GM18870 (cell line): ENCODE measurements at regions not wholly inside any gene's neighbourhood (a gene's known extent, or its start where the extent isn't known, plus 50 kb on each side); places are given as distances from the start of the nearest gene placed in this dataset.

ENCODE experiments used
- ATAC-seq: cut with Tn5 transposase; IDR thresholded peaks from one replicate; pipeline ENCODE4 v1.9.1; 2021; ENCODE audit warnings: moderate library complexity; ENCODE audit not compliant: unreplicated experiment

GRCh38 chr9:78491402-78491801 is 194.5 kb downstream of the PSAT1 start:
- no peak for ATAC-seq

- no peak for ATAC-seq
Measured at GRCh38 chr9:78493166-78493742, 196.3 kb downstream of the PSAT1 start.

GRCh38 chr9:78502566-78502965 is 205.6 kb downstream of the PSAT1 start:
- no peak for ATAC-seq

- no peak for ATAC-seq
Measured at GRCh38 chr9:78505546-78505945, 208.6 kb downstream of the PSAT1 start.

GRCh38 chr9:78507037-78507436 is 210.1 kb downstream of the PSAT1 start:
- no peak for ATAC-seq

- no peak for ATAC-seq
Measured at GRCh38 chr9:78510035-78510434, 213.1 kb downstream of the PSAT1 start.

GRCh38 chr9:78515108-78515507 is 218.2 kb downstream of the PSAT1 start:
- ATAC-seq = no peak

GRCh38 chr9:78519786-78520185 is 222.9 kb downstream of the PSAT1 start:
- no peak for ATAC-seq

GRCh38 chr9:78521680-78522079 is 224.8 kb downstream of the PSAT1 start:
- ATAC-seq = no peak

GRCh38 chr9:78525986-78526560 is 229.1 kb downstream of the PSAT1 start:
- no peak for ATAC-seq

- no peak for ATAC-seq
Measured at GRCh38 chr9:78533500-78533899, 236.6 kb downstream of the PSAT1 start.

GRCh38 chr9:78539188-78539587 is 242.3 kb downstream of the PSAT1 start:
- ATAC-seq = no peak

- no peak for ATAC-seq
Measured at GRCh38 chr9:78539904-78540303, 243.0 kb downstream of the PSAT1 start.

GRCh38 chr9:78541868-78542443 is 245.0 kb downstream of the PSAT1 start:
- no peak for ATAC-seq

GRCh38 chr9:78542491-78543181 is 245.7 kb downstream of the PSAT1 start:
- ATAC-seq = no peak

GRCh38 chr9:78543353-78543752 is 246.4 kb downstream of the PSAT1 start:
- ATAC-seq = no peak

- no peak for ATAC-seq
Measured at GRCh38 chr9:78544230-78544629, 247.3 kb downstream of the PSAT1 start.

- no peak for ATAC-seq
Measured at GRCh38 chr9:78547831-78548230, 250.9 kb downstream of the PSAT1 start.

- ATAC-seq = no peak
Measured at GRCh38 chr9:78548670-78549069, 251.7 kb downstream of the PSAT1 start.

GRCh38 chr9:78549711-78550110 is 252.8 kb downstream of the PSAT1 start:
- ATAC-seq = no peak

GRCh38 chr9:78552802-78553201 is 255.9 kb downstream of the PSAT1 start:
- ATAC-seq = no peak

- ATAC-seq = no peak
Measured at GRCh38 chr9:78557540-78557939, 260.6 kb downstream of the PSAT1 start.
